Transverse colon (tissue), 4 donors: ENCODE measurements at regions not wholly inside any gene's neighbourhood (a gene's known extent, or its start where the extent isn't known, plus 50 kb on each side); places are given as distances from the start of the nearest gene placed in this dataset.

ENCODE experiments used
- DNase-seq: peaks from one replicate; pipeline ENCODE4 v3.0.0-alpha.2; 2019
- H3K27ac ChIP-seq, 4 donors: fragments of 200-600 bp; sonication (generic); 2 replicates each; pipeline ENCODE4 v1.5.1; 2016 to 2018; ENCODE audit warnings: inconsistent platforms in 4 of 4
- H3K27me3 ChIP-seq: fragments of 200-600 bp; sonication (generic); 2 replicates; pipeline ENCODE4 v1.5.1; 2017; ENCODE audit warnings: inconsistent platforms
- H3K36me3 ChIP-seq, 4 donors: fragments of 200-600 bp; sonication (generic); 2 replicates each; pipeline ENCODE4 v1.5.1; 2017 to 2019; ENCODE audit warnings: inconsistent platforms in 4 of 4
- H3K4me1 ChIP-seq, 4 donors: fragments of 200-600 bp; sonication (generic); 2 replicates each; pipeline ENCODE4 v1.5.1; 2017 to 2020; ENCODE audit warnings: inconsistent platforms in 4 of 4
- H3K4me3 ChIP-seq, 4 donors: fragments of 200-600 bp; sonication (generic); 1 replicate in 1 of 4; 2 replicates in 3 of 4; pipeline versions ENCODE4 v1.5.1 to v1.6.1; 2017 to 2019; ENCODE audit warnings: inconsistent platforms in 4 of 4
- H3K9me3 ChIP-seq, 2 donors: fragments of 200-600 bp; sonication (generic); 2 replicates each; pipeline ENCODE4 v1.5.1; 2017 to 2019; ENCODE audit warnings: inconsistent platforms in 2 of 2
- EP300 ChIP-seq: sonication (generic); formaldehyde crosslinking; IDR thresholded peaks from one replicate; pipeline ENCODE4 v1.6.1; 2017; ENCODE audit warnings: antibody characterized with exemption, low read depth
- POLR2A ChIP-seq: fragments of 450-650 bp; IDR thresholded peaks from one replicate; pipeline ENCODE4 v1.6.1; 2016; ENCODE audit warnings: antibody characterized with exemption, mild to moderate bottlenecking, moderate library complexity
- POLR2AphosphoS5 ChIP-seq, 3 donors: sonication (generic); formaldehyde crosslinking; IDR thresholded peaks; one replicate each; pipeline ENCODE4 v1.6.1; 2016; ENCODE audit warnings: antibody characterized with exemption in 3 of 3
- WGBS, 2 donors: methylation state at CpG; one replicate each; pipeline ENCODE4 v1.1.5; 2018; ENCODE audit warnings: low coverage in 1 of 2; 5-methylcytosine and 5-hydroxymethylcytosine counted together
- in situ Hi-C, 4 donors: fragments of 200-750 bp; cut with MboI; loops; one replicate each; pipeline versions ENCODE4 v1.15.0 to v1.15.1; 2017; ENCODE audit warnings: low sequenced_read_pairs in 3 of 4, low pct_ligation_motif_present in 1 of 4, low pct_unique_long_range_greater_than_20kb in 1 of 4
- intact Hi-C: fragments of 100-400 bp; cut with DNase I; formaldehyde crosslinking; loops from one replicate; pipeline ENCODE4 v1.15.1; 2023; ENCODE audit warnings: low total_unique reads
- TF ChIP-seq, protein P1 (sequence below), 5 experiments: fragments of 200-600 bp in 3 of 5; fragments of 450-650 bp in 2 of 5; sonication (generic) in 3 of 5; IDR thresholded peaks; 1 replicate in 2 of 5; 2 replicates in 3 of 5; pipeline ENCODE4 v1.5.1; 2016 to 2017; ENCODE audit warnings: antibody characterized with exemption in 5 of 5, inconsistent platforms in 3 of 5, mild to moderate bottlenecking in 2 of 5, moderate library complexity in 1 of 5

DNA sequence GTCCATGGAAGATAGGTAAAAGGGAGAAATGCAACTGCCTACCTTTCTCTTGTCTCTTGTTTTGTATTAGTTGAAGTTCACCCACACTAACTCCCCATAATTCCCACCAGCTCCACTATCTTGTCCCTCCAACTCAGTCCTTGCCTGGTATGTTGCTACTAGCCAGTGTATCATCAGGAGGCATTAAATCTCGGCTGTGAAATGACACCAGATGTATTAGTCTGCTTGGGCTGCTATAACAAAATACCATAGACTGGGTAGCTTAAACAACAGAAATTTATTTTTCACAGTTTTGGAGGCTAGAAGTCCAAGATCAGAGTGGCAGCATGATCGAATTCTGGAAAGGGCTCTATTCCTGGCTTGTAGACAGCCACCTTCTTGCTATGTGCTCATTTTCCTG, 102.3 kb upstream of the WDR72 start:
- Histone ChIP-seq H3K4me1 (no peaks in the 10 kb centered on the region), H3K36me3 (no peaks in the 10 kb centered on the region), H3K9me3 (no peaks in the 10 kb centered on the region), H3K27me3 (no peaks in the 10 kb centered on the region), H3K27ac (no peak overlapping the region), H3K4me3 (no peak overlapping the region)
- in situ Hi-C loops, result no loop called here
- no peak for TF ChIP-seq POLR2AphosphoS5 (IDR thresholded peaks at IDR 0.05)
- TF ChIP-seq, protein P1, sequence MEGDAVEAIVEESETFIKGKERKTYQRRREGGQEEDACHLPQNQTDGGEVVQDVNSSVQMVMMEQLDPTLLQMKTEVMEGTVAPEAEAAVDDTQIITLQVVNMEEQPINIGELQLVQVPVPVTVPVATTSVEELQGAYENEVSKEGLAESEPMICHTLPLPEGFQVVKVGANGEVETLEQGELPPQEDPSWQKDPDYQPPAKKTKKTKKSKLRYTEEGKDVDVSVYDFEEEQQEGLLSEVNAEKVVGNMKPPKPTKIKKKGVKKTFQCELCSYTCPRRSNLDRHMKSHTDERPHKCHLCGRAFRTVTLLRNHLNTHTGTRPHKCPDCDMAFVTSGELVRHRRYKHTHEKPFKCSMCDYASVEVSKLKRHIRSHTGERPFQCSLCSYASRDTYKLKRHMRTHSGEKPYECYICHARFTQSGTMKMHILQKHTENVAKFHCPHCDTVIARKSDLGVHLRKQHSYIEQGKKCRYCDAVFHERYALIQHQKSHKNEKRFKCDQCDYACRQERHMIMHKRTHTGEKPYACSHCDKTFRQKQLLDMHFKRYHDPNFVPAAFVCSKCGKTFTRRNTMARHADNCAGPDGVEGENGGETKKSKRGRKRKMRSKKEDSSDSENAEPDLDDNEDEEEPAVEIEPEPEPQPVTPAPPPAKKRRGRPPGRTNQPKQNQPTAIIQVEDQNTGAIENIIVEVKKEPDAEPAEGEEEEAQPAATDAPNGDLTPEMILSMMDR (IDR thresholded peaks at IDR 0.05), result no peak
- WGBS, 2 donors, result 70 to 100% methylated on average over 1 to 2 of the region's 2 CpGs
- DNase-seq, result no peak
- intact Hi-C loops, result no loop called here

DNA sequence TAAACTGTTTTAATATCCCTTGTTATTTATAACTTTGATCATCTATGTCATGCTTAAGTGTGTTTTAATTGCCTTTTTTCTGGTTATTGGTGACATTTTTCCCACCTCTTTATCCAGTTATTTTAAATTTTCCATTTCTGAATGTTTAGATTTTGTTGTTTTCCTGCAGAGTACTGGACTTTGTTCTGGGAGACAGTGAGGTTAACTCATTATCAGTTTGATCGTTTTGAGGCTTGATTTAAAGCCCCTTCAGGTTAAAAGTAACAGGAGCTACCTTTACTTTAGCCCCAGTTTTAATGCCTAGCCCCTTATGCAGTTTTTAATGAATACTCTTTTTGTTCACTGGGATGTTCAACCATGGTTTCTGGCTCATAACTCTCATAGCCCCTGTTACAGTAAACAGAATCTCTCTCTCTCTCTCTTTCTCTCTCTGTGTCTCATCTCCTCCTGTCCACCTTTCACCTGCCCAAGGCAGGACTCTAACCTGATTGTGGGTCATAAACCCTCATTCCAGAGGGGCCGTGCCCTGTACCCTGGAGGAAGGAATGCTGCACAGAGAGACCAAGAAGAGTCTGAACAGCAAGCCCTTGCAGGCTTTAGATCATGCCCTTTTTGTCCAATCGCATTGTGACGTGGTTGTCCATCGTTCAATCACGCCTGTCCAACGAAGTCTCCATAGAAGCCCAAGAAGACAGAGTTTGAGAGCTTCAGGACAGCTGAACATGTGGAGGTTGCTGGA, 91.8 kb upstream of the WDR72 start:
- in situ Hi-C loops, result no loop called here
- no peaks in the 10 kb centered on the region for H3K27me3 ChIP-seq
- H3K27ac ChIP-seq, result peak overlapping the region in 1 of 4 donors; percentile 1
- H3K9me3 ChIP-seq, result peaks cover 0 to 3% of the 10 kb centered on the region in 2 donors
- intact Hi-C loops, result no loop called here
- DNase-seq, result peak; percentile 8
- no peak overlapping the region for H3K4me3 ChIP-seq
- H3K36me3 ChIP-seq, result no peaks in the 10 kb centered on the region
- H3K4me1 ChIP-seq, result peaks cover 0 to 10% (median 0%) of the 10 kb centered on the region in 4 donors
- TF ChIP-seq, protein P1 (IDR thresholded peaks at IDR 0.05), result peak in 2 of 5 experiments; percentile 18 to 60
- no peak for TF ChIP-seq POLR2A
- TF ChIP-seq EP300, result no peak
- no peak for TF ChIP-seq POLR2AphosphoS5 (IDR thresholded peaks at IDR 0.05)
- WGBS, 2 donors, result 20 to 73% methylated on average over 1 to 7 of the region's 7 CpGs

DNA sequence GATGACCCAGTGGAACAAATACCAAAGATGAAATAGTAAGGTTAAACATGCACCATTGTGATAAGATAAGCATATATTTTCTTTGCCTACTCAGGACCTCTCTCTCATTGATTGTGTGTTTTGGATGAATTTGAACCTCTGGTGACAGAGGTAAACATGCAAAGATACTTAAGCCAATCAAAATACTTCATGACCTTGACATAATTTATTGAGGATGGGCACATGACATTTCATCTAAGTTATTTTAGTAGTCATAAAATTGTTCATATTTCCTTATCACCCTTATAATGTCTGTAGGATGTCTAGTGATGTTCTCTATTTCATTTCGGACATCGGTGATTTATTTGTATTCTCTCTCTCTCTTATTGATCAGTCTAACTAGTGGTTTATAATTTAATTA, 88.3 kb upstream of the WDR72 start:
- no peak overlapping the region for H3K27ac ChIP-seq
- no peaks in the 10 kb centered on the region for H3K27me3 ChIP-seq
- WGBS, 2 donors, result 86 to 100% methylated on average over 2 of the region's 2 CpGs
- in situ Hi-C loops (no loop called here), intact Hi-C loops (no loop called here)
- peaks cover 0 to 26% (median 0%) of the 10 kb centered on the region in 4 donors for H3K4me1 ChIP-seq
- no peaks in the 10 kb centered on the region for H3K36me3 ChIP-seq
- no peak overlapping the region for H3K4me3 ChIP-seq
- H3K9me3 ChIP-seq, result no peaks in the 10 kb centered on the region
- no peak for DNase-seq
- TF ChIP-seq POLR2AphosphoS5 (IDR thresholded peaks at IDR 0.05) (no peak), EP300 (no peak), POLR2A (no peak)
- TF ChIP-seq, protein P1 (IDR thresholded peaks at IDR 0.05), result no peak

DNA sequence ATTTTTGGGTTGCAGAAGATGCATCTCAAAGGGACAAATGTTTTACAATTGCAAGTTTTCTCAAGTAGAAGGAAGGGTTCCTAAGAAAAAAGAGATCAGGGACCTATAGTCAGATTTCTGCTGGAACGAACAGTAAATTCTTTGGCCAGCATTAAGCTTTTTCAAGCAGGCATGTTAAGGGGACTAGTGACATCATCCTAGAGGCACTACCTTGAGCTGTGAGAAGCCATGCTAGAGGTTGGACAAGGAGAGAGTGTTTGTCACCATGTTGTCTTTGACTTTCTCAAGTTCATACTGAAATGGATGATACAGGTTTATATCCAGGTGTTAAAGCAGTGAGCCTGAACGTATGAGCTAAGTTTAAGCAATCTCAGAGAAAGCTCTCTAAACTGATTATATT, 85.2 kb upstream of the WDR72 start:
- peak overlapping the region in 2 of 4 donors; percentile 13 to 58 for H3K27ac ChIP-seq
- no peaks in the 10 kb centered on the region for H3K36me3 ChIP-seq
- intact Hi-C loops (no loop called here), in situ Hi-C loops (no loop called here)
- peaks cover 0 to 16% (median 0%) of the 10 kb centered on the region in 4 donors for H3K4me1 ChIP-seq
- no peaks in the 10 kb centered on the region for H3K9me3 ChIP-seq
- TF ChIP-seq, protein P1 (IDR thresholded peaks at IDR 0.05), result no peak
- no peak for TF ChIP-seq EP300
- TF ChIP-seq POLR2A, result no peak
- TF ChIP-seq POLR2AphosphoS5 (IDR thresholded peaks at IDR 0.05), result no peak
- H3K4me3 ChIP-seq, result no peak overlapping the region
- no peaks in the 10 kb centered on the region for H3K27me3 ChIP-seq
- no peak for DNase-seq
- 63 to 77% methylated on average over 2 of the region's 2 CpGs for WGBS, 2 donors
